ENCODE measurements at regions not wholly inside any gene's neighbourhood (a gene's known extent, or its start where the extent isn't known, plus 50 kb on each side); places are given as distances from the start of the nearest gene placed in this dataset.
A peak's percentile ranks its signal among the peaks of the same experiment; 100 is the strongest.

- no peak overlapping the region for H3K9ac ChIP-seq (ENCODE audit: low read length)
- H3F3A ChIP-seq (ENCODE audit: insufficient read depth, low read length, poor library complexity, severe bottlenecking): no peaks in the 10 kb centered on the region
- H4K20me1 ChIP-seq (ENCODE audit: insufficient read depth): no peaks in the 10 kb centered on the region
- H3K4me3 ChIP-seq (ENCODE audit: low read length): peak overlapping the region; percentile 8
- no peaks in the 10 kb centered on the region for H3K27me3 ChIP-seq (ENCODE audit: insufficient read depth, low read depth, low read length)
- H3K79me2 ChIP-seq (replicated peaks; ENCODE audit: insufficient read depth, low read length): no peaks in the 10 kb centered on the region
- H3K4me2 ChIP-seq (ENCODE audit: low read length): no peak overlapping the region
- H3K9me3 ChIP-seq (ENCODE audit: low read length): no peaks in the 10 kb centered on the region
- H3K27ac ChIP-seq (ENCODE audit: low read length): peak overlapping the region; percentile 42
- H3K9me2 ChIP-seq (ENCODE audit: insufficient read depth, low read length): no peaks in the 10 kb centered on the region
- no peak overlapping the region for H2AFZ ChIP-seq (ENCODE audit: low read depth, low read length)
- H3K36me3 ChIP-seq (ENCODE audit: insufficient read depth, low read length): no peaks in the 10 kb centered on the region
- TF ChIP-seq POLR2AphosphoS5 (IDR thresholded peaks at IDR 0.05) (no peak), SMC3 (conservative IDR thresholded peaks at IDR 0.05; ENCODE audit: poor library complexity) (no peak), REST (IDR thresholded peaks at IDR 0.05; ENCODE audit: borderline replicate concordance) (no peak), MXI1 (conservative IDR thresholded peaks at IDR 0.05; ENCODE audit: poor library complexity, severe bottlenecking) (no peak), EP300 (conservative IDR thresholded peaks at IDR 0.05; ENCODE audit: poor library complexity, severe bottlenecking) (no peak), RAD21 (conservative IDR thresholded peaks at IDR 0.05) (peak; percentile 16), CTCF (IDR thresholded peaks at IDR 0.05; ENCODE audit: poor library complexity, severe bottlenecking) (no peak), TAF1 (IDR thresholded peaks at IDR 0.05; ENCODE audit: low read depth) (no peak), EZH2 (IDR thresholded peaks at IDR 0.05; ENCODE audit: borderline replicate concordance, insufficient read depth, low read length, poor library complexity, severe bottlenecking) (no peak)
These were observed 132.8 kb upstream of the REG3A start for GRCh38 chr2:79292239-79292957.

GRCh38 chr2:79275863-79276262 lies 116.3 kb upstream of the REG3A start:
- Histone ChIP-seq H3K9me2 (ENCODE audit: insufficient read depth, low read length) (no peaks in the 10 kb centered on the region), H3K4me3 (ENCODE audit: low read length) (no peak overlapping the region), H2AFZ (ENCODE audit: low read depth, low read length) (no peak overlapping the region), H3K27me3 (ENCODE audit: insufficient read depth, low read depth, low read length) (no peaks in the 10 kb centered on the region), H3K79me2 (replicated peaks; ENCODE audit: insufficient read depth, low read length) (no peaks in the 10 kb centered on the region), H3F3A (ENCODE audit: insufficient read depth, low read length, poor library complexity, severe bottlenecking) (no peaks in the 10 kb centered on the region), H3K9me3 (ENCODE audit: low read length) (no peaks in the 10 kb centered on the region), H3K27ac (ENCODE audit: low read length) (no peak overlapping the region), H3K36me3 (ENCODE audit: insufficient read depth, low read length) (no peaks in the 10 kb centered on the region), H3K9ac (ENCODE audit: low read length) (no peak overlapping the region), H3K4me2 (ENCODE audit: low read length) (no peak overlapping the region), H4K20me1 (ENCODE audit: insufficient read depth) (no peaks in the 10 kb centered on the region)
- TF ChIP-seq POLR2AphosphoS5 (IDR thresholded peaks at IDR 0.05) (no peak), TAF1 (IDR thresholded peaks at IDR 0.05; ENCODE audit: low read depth) (no peak), SMC3 (conservative IDR thresholded peaks at IDR 0.05; ENCODE audit: poor library complexity) (no peak)

Measured in neural cell (in vitro differentiated cells).